ENCODE measurements at regions not wholly inside any gene's neighbourhood (a gene's known extent, or its start where the extent isn't known, plus 50 kb on each side); places are given as distances from the start of the nearest gene placed in this dataset.
"Not testable (repeated sequence)": the region's sequence is repeated elsewhere in the genome, so short reads cannot be mapped to it uniquely, and the experiment has no call there.

DNA sequence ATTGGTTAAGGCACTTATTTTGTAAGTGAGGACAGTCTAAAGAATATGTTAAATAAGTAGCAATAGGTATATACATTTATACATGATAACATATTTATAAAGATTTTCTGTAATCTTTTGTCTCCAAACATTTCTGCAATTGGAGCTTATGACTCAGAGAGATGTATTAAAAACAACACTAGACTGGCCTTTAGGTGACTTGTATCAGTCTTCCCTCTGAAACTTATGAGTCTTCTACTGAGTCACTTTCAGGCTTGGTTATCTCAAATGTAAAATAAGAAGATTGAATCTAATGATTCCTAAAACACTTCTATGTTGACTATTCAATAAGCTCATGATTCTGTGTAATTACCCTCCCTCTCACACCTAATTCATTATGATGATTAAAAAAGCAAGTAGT lies 672.6 kb upstream of the NEGR1 start:
- H3K9me3 Mint-ChIP-seq, result no peaks in the 10 kb centered on the region
- TF ChIP-seq, protein P1, sequence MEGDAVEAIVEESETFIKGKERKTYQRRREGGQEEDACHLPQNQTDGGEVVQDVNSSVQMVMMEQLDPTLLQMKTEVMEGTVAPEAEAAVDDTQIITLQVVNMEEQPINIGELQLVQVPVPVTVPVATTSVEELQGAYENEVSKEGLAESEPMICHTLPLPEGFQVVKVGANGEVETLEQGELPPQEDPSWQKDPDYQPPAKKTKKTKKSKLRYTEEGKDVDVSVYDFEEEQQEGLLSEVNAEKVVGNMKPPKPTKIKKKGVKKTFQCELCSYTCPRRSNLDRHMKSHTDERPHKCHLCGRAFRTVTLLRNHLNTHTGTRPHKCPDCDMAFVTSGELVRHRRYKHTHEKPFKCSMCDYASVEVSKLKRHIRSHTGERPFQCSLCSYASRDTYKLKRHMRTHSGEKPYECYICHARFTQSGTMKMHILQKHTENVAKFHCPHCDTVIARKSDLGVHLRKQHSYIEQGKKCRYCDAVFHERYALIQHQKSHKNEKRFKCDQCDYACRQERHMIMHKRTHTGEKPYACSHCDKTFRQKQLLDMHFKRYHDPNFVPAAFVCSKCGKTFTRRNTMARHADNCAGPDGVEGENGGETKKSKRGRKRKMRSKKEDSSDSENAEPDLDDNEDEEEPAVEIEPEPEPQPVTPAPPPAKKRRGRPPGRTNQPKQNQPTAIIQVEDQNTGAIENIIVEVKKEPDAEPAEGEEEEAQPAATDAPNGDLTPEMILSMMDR (IDR thresholded peaks at IDR 0.05; ENCODE audit: unreplicated experiment in 3 of 3), result no peak
- no peak overlapping the region for H3K4me3 Mint-ChIP-seq
- no peaks in the 10 kb centered on the region for H3K27me3 Mint-ChIP-seq (ENCODE audit: low read depth)
- no peaks in the 10 kb centered on the region for H3K36me3 Mint-ChIP-seq (ENCODE audit: low read depth)
- no peak overlapping the region for H3K27ac Mint-ChIP-seq
- no peaks in the 10 kb centered on the region for H3K4me1 Mint-ChIP-seq

DNA sequence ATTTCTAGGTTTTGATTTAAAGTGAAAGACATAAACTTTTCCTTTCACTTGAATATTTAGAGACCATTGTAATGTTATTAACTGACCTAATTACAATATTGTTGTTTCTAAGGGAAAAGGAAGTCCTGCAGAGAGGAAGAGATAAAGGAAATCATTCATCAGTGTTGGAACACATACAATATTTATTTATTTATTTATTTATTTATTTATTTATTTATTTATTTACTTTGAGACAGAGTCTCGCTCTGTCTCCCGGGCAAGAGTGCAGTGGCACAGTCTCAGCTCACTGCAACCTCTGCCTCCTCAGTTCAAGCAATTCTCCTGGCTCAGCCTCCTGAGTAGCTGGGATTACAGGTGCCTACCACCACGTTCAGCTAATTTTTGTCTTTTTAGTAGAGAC lies 668.6 kb upstream of the NEGR1 start:
- H3K27ac Mint-ChIP-seq; H3K4me3 Mint-ChIP-seq; H3K36me3 Mint-ChIP-seq (ENCODE audit: low read depth); H3K9me3 Mint-ChIP-seq; H3K27me3 Mint-ChIP-seq (ENCODE audit: low read depth): not testable (repeated sequence)
- peaks cover 10% of the 10 kb centered on the region for H3K4me1 Mint-ChIP-seq

DNA sequence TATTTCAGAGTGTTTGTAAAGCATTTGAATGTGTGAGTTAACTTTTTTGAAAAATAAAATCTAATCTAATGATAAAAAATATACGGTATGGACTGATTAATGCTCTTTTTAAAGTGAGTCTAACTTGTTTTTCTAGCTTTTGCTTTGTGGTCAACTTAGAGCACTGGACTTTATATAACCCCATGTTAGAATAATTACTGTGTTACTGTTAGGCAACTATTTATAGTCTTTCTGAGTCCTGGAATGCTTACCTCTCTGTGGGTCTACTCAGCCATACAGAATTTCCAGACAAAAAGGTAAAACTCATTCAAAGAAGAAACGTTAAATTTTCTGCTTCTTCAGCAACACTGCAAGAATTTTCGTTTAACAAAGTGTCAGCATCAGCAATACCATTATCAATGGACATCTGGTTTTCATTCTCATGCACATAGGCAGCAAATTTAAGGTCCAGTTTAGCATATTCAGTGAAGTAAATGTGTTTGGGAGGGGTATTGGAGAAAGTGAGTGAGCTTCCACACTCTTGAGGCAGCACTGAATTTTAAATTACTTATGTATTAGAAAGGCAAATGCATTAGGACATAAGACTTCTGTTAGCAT lies 664.7 kb upstream of the NEGR1 start:
- Mint-ChIP-seq H3K36me3 (ENCODE audit: low read depth) (no peaks in the 10 kb centered on the region), H3K4me1 (peaks cover 10% of the 10 kb centered on the region), H3K27ac (peak overlapping the region; percentile 43 to 89 (median 77)), H3K4me3 (no peak overlapping the region), H3K9me3 (no peaks in the 10 kb centered on the region), H3K27me3 (ENCODE audit: low read depth) (no peaks in the 10 kb centered on the region)
- TF ChIP-seq, protein P1 (IDR thresholded peaks at IDR 0.05; ENCODE audit: unreplicated experiment in 3 of 3), result no peak

DNA sequence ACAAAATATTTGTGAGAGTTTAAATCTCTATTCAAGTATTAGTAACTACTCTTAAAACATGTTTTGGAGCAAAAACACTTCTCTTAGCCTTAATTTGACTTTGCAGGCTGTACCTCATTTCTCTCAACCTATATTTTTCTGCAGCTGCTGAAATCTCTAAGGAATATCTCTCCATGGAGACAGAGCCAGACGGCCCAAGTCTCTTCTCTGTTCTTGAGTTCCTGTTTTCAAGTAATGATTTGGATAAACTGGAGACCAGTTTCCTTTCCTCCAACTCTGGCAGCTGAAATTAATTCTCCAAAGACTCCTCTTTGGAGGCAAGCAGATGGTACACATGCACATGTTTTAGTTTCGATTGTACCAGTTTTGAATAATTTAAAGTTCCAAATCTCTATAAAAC lies 659.7 kb upstream of the NEGR1 start:
- Mint-ChIP-seq H3K9me3 (no peaks in the 10 kb centered on the region), H3K4me3 (no peak overlapping the region), H3K27me3 (ENCODE audit: low read depth) (peaks cover 4% of the 10 kb centered on the region), H3K36me3 (ENCODE audit: low read depth) (no peaks in the 10 kb centered on the region), H3K27ac (no peak overlapping the region), H3K4me1 (peaks cover 7% of the 10 kb centered on the region)
- TF ChIP-seq, protein P1 (IDR thresholded peaks at IDR 0.05; ENCODE audit: unreplicated experiment in 3 of 3), result no peak

DNA sequence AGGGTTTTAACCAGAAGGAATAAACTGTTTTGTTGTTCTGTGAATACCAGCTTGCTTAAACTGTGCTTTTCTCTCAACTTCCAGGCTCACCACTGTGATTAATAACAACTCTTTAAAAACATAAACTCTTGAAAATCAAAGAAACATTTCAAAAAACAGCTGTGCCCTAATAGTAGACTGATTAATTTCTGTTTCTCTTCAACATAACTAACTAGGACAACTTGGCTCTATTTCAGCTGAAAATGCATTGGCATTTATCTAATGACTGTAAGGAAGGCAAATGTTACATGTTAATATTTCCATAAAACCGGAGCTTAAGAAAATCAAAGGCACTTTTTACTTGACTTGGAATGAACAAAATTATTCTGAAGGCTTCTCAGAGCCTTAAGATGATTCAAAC lies 656.1 kb upstream of the NEGR1 start:
- TF ChIP-seq, protein P1 (IDR thresholded peaks at IDR 0.05; ENCODE audit: unreplicated experiment in 3 of 3), result no peak
- no peaks in the 10 kb centered on the region for H3K36me3 Mint-ChIP-seq (ENCODE audit: low read depth)
- no peaks in the 10 kb centered on the region for H3K4me1 Mint-ChIP-seq
- H3K4me3 Mint-ChIP-seq, result no peak overlapping the region
- peak overlapping the region in 1 of 3 experiments; percentile 69 for H3K27ac Mint-ChIP-seq
- peaks cover 4% of the 10 kb centered on the region for H3K27me3 Mint-ChIP-seq (ENCODE audit: low read depth)
- no peaks in the 10 kb centered on the region for H3K9me3 Mint-ChIP-seq

DNA sequence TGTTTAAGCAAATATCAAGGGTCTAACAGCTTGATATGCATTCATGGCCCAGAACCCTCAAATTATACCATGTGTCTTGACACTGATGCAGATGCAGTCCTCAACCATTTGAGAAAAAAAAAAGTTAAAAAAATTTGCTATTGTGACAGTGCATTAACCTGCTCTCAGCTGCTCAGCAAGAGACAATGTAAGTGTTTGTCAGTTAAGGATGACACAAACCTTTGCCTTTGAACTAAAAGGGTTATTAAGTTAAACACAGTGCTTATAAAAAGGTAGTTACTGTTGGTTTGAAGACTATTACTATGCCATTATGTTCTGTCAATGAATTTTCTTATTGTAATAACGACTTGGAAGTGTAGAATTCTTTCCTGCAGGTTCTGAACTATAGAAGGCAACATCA lies 655.6 kb upstream of the NEGR1 start:
- Mint-ChIP-seq H3K4me3 (no peak overlapping the region), H3K36me3 (ENCODE audit: low read depth) (no peaks in the 10 kb centered on the region), H3K27me3 (ENCODE audit: low read depth) (peaks cover 4% of the 10 kb centered on the region), H3K27ac (peak overlapping the region in 1 of 3 experiments; percentile 69), H3K9me3 (no peaks in the 10 kb centered on the region), H3K4me1 (no peaks in the 10 kb centered on the region)
- TF ChIP-seq, protein P1 (IDR thresholded peaks at IDR 0.05; ENCODE audit: unreplicated experiment in 3 of 3), result no peak

Measured in nephron (organoid).